ENCODE measurements at regions not wholly inside any gene's neighbourhood (a gene's known extent, or its start where the extent isn't known, plus 50 kb on each side); places are given as distances from the start of the nearest gene placed in this dataset.
A peak's percentile ranks its signal among the peaks of the same experiment; 100 is the strongest.
"Not testable (repeated sequence)": the region's sequence is repeated elsewhere in the genome, so short reads cannot be mapped to it uniquely, and the experiment has no call there.

DNA sequence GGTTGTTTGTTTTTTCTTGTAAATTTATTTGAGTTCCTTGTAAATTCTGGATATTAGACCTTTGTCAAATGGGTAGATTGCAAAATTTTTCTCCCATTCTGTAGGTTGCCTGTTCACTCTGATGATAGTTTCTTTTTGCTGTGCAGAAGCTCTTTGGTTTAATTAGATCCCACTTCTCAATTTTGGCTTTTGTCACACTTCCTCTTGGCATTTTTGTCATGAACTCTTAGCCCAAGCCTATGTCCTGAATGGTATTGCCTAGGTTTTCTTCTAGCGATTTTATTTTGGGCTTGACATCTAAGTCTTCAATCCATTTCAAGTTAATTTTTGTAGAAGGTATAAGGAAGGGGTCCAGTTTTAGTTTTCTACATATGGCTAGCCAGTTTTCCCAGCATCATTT, 82.8 kb upstream of the PHACTR1 start:
- DNase-seq: not testable (repeated sequence)

DNA sequence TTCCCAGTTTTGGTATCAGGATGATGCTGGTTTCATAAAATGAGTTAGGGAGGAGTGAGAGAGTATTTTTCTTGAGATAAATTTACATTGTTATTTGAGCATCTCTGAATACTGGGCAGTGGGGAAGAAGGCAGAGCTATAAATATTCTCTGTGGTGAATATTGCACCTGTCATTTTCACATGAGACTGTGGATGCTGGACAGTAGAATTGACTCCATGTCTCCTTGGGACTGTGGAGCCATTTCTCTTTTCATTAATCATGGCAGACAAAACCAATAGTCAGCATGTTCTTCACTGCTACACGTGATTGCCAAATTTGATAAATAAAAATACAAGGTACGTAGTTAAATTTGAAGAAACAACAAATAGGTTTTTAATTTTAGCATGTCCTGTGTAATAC, 81.2 kb upstream of the PHACTR1 start:
- DNase-seq: no peak

DNA sequence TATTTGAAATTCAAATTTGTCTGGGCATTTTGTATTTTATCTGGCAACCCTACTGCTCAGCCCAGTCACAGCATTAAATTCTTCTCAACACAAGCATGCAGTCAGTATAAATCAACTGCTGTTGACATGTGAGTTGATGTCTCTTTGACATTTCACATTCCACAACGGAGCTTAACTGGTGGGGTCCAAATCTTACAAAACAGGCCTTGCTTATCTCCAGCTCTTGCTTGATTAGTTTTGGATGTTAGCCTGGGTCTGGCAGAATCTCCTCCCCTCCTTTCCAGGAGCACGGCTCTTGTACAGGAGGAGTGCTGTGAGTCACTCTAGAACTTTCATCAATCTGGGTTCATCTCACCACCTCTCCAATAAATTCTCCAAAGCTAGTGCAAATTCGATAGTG, 80.8 kb upstream of the PHACTR1 start:
- DNase-seq: no peak

DNA sequence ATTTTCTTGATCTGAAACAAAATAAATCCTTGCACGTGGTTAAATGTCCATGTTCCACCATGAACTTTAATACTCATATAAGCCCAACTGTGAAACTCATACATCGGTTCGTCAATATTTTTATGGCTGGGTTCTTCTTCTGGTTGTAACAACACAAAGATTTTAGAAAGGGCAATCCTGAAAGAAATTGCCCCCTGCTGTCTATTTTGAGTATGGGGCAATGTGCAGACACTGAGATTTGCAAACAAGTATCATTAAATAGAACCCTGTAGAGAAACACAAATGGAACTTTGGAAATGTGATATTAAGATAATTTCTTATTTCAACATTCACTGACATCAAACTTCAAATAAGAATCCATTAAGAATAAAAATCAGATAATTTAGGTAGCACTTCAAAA, 80.2 kb upstream of the PHACTR1 start:
- DNase-seq: no peak

DNA sequence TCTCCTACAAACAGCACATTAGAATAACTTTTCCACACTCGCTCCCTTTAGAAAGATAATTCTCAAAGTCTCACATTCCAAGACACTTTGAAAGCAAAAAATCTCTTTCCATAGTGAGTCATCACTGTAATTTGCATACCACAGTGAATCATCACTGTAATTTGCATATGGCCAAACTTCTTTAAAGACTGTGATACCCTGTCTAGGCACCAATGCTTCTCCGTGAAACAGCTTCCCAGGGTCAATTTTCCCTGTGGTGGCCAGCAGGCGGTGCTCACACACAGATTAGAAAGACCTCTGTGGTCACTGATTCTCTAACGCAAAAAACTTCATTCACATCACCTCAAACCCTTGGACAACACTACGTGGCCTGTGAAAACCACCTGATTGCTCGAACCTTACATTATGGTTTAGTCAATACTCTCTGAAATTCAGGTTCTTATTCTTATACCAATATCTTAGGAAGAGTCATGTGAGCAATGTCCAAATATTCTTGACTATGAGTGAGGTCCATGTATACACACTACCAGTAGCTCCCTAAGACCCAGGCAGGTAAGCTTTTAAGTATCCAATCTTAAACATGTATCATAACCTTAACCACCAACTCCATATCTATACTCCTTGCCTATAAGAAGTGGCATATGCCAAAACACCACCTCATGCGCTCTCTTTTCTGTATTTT, 78.5 kb upstream of the PHACTR1 start:
- peak; percentile 33 for DNase-seq

DNA sequence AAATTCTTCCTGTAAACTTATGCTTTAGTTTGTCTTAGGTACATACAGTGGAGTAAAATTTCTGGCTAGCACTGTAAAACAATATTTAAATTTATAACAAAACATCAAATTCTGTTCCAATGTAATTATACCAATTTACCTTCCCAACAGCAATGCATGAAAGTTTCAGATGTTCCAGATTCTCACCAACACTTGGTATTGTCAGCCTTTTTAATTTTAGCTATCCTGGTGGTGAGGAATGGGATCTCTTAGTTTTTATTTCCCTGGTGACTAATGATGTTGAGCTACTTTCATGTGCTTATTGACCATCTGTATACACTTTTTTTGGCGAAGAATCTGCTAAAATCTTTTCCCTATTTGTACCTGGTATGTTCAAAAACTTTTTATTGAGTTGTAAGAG, 76.1 kb upstream of the PHACTR1 start:
- DNase-seq: no peak

DNA sequence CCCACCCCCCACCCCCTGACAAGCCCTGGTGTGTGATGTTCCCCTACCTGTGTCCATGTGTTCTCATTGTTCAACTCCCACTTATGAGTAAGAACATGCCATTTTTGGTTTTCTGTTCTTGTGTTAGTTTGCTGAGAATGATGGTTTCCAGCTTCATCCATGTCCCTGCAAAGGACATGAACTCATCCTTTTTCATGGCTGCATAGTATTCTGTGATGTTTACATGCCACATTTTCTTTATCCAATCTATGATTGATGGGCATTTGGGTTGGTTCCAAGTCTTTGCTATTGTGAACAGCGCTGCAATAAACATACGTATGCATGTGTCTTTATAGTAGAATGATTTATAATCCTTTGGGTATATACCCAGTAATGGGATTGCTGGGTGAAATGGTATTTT, 74.8 kb upstream of the PHACTR1 start:
- DNase-seq: not testable (repeated sequence)

DNA sequence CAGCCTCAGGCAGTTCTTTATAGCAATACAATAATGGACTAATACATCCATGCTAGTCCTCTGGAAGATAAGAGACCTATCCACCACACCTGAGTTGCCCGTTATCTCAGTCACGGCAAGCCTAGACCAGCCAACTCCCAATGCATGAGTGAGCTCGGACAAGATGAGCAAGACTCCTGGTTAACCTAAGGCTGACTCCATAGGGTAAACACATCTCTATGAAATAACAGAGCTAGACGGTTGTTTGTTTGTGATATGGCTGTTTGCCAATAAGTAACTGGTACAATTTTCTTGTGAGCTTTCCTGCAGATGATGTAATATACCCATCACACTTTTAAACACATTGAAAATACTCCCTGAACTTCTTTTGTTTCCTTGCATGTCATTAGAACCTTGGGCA, 70.6 kb upstream of the PHACTR1 start:
- no peak for DNase-seq

DNA sequence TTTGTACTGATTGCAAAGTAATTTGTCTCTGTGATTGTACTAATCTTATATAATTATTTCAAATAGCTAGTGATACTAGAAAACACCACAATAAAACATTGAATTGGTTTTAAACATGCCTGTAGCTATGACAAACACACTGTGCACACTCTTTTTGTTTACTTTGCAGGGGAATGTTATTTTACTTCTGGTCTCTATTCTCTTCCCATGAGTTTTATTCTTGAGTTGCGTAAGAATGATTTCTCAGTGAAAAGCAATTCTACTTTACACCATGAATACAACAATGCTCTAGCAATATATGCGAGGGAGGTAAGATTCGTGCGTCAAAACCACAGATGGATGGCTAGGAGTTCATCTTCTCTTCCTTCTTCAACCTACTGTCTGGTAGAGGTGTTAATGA, 68.4 kb upstream of the PHACTR1 start:
- DNase-seq: no peak

DNA sequence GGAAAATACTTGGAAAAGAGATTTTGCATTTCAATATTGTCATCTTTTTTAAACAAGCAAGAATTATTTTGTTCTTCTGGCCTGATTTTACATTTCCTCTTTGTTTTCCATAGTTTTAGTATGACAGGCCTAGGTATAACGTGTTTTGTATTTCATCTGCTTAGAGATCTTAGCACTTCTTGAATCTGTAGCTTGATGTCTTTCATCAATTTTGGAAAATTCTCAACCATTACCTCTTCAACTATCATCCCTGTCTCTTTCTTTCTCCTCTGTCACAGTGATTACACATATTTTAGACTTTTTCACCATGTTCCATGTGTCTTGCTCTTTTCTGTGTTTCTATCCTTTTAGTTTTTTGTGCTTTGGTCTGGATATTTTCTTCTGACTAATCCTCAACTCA, 67.2 kb upstream of the PHACTR1 start:
- DNase-seq: no peak

DNA sequence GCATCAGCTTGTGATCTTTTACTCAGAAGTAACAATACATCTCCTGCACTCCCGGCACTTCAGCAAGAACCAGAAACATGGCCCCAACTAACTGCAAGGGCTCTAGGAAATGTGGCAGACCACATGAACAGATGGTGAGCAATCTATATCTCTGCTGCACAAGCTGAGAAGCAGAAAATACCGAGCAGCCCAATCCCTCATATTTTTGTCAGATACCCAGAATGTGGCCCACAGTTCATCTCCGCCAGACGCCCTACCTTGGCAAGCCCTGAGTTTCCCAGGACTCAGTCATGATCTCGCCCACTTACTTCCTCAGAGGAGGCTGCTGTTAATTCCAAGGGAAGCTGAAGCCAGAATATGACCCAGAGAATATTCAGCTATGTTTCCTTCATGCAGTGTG, 63.1 kb upstream of the PHACTR1 start:
- no peak for DNase-seq

DNA sequence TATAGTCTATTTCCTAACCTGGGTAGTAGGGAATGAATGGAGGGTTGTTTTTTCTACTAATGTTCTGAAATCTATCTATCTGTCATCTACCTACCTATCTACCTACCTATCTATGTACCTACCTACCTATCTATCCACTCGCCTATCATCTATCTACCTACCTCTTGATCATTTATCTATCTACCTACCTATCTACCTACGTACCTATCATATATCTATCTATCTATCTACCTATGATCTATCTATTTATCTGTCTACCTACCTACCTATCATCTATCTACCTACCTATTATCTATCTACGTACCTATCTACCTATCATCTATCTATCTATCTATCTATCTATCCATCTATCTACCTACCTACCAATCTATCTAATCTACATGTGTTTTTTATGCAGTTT, 62.5 kb upstream of the PHACTR1 start:
- DNase-seq: no peak

DNA sequence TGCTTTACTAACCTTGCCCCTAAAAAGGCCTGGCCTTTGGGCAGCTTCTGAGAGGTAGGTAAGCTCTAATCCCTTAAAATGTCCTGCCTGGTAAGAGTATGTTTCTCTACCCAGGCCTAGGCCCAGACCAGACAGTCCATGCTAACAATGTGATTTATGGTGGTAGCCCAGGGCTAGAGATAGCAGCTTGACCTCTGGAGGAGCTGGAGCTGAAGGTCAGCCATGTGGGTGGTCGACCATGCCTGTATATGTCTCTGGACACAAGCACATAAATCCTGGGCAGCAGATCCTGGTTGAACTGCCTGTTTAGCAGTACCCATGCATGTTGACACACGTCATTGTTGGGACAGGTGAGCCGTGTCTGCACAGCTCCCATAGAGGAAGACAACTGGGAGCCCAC, 62.1 kb upstream of the PHACTR1 start:
- no peak for DNase-seq

DNA sequence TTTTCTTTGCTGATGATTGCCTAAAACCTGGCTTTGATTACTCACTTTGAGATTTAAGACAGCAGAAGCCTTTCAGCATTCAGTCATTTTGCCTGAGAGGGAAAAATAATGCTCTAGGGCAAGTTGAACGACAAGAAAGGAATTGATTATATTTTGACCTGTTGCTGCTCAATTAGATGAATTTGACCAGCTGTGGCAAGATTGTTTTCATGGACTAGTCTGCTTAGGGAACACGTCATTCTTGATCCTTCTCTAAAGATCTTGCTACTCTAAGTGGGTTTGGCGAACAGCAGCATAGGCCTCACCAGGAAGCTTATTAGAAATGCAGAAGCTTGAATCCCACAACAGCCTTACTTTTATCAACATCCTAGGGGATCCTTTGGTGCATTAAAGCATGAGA, 59.7 kb upstream of the PHACTR1 start:
- no peak for DNase-seq

DNA sequence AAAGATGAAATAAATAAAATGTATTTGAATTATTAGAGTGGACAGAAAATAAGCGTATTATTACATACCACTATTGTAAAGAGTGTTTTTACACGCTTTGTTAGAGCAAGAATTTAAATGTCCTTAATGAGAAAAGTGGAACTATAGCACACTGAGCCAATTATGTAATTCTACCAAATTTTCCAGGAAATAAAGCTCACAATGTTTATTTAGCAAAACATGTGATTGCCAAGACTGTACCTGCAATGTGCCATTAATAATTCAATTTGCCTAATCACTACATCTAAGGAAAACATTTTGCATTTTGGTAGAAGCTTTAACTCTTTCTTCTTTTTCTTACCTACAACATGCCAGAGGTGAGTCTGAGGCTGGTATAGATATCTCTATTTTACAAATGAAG, 58.7 kb upstream of the PHACTR1 start:
- DNase-seq: no peak

DNA sequence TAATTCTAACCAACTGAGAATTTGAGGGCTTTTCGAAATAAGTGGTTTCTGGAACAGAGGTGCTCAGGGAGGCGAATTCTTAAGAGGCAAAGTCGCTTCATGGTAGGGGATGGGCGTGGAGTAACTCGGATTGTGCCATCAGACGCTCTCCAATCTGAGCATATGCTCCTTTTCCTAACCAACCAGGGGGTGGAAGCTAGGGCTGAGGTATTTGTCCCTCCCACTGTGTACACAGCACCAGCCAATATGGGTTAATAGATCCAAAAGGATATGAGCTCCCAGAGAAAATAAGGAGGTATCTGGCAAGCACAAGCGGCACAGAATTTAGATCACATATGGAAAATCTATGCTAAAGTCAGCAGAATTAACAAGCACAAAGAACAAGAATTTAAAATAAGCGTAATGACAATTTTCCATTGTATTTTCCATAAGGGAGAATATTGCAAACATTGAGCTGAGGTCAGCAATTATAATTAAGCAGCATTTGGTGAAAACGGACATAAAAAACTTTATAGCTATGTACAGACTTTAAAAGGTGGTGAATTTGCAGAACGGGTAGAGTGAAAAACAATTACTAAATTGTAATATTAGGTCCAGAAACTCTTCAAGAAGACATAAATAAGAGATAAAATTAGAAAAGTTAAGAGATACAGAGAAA, 55.0 kb upstream of the PHACTR1 start:
- peak; percentile 29 for DNase-seq
